H1 (cell line): ENCODE measurements at regions not wholly inside any gene's neighbourhood (a gene's known extent, or its start where the extent isn't known, plus 50 kb on each side); places are given as distances from the start of the nearest gene placed in this dataset.

Source experiments
- CTCF ChIA-PET: fragments of 300-600 bp; sonication (Branson Sonifier 250); formaldehyde crosslinking; loops from one replicate; lab custom pipeline; 2021; ENCODE audit not compliant: partially characterized antibody; lab: Charles Lee
- POLR2A ChIA-PET: fragments of 300-600 bp; sonication (Branson Sonifier 250); formaldehyde crosslinking; loops from one replicate; lab custom pipeline; 2021; ENCODE audit warnings: inconsistent platforms; ENCODE audit not compliant: partially characterized antibody; lab: Charles Lee
- DNase-seq, 2 experiments: peaks; one replicate each; pipeline versions ENCODE4 v3.0.0 to v3.0.0-alpha.2; 2010 to 2022; ENCODE audit warnings: low spot score in 2 of 2, low read depth in 1 of 2, mixed read lengths in 1 of 2
- FAIRE-seq: peaks from 2 replicates; lab custom pipeline; 2011; peaks lifted over from hg19 to GRCh38; lab: Jason Lieb, UNC
- H2AFZ ChIP-seq: 2 replicates; pipeline ENCODE4 v1.8.1; 2012; ENCODE audit warnings: low read length, inconsistent platforms
- H2AK5ac ChIP-seq: 2 replicates; pipeline ENCODE4 v1.6.1; 2013; ENCODE audit warnings: low read depth, low read length
- H2BK120ac ChIP-seq: replicated peaks from 2 replicates; pipeline ENCODE3; 2013; ENCODE audit warnings: low read depth, low read length, inconsistent platforms
- H2BK12ac ChIP-seq: 2 replicates; pipeline ENCODE4 v1.6.1; 2013; ENCODE audit warnings: low read depth, low read length
- H2BK15ac ChIP-seq: 2 replicates; pipeline ENCODE4 v1.6.1; 2013; ENCODE audit warnings: low read length
- H2BK20ac ChIP-seq: 2 replicates; pipeline ENCODE4 v1.6.1; 2013; ENCODE audit warnings: low read length
- H2BK5ac ChIP-seq: 2 replicates; pipeline ENCODE4 v1.6.1; 2013; ENCODE audit warnings: low read depth, low read length
- H3K14ac ChIP-seq: 2 replicates; pipeline ENCODE4 v1.6.1; 2013; ENCODE audit warnings: inconsistent platforms; ENCODE audit not compliant: insufficient read length
- H3K18ac ChIP-seq: 2 replicates; pipeline ENCODE4 v1.6.1; 2013; ENCODE audit warnings: low read length; ENCODE audit errors: extremely low read depth
- H3K23ac ChIP-seq: 2 replicates; pipeline ENCODE4 v1.6.1; 2013; ENCODE audit warnings: inconsistent platforms; ENCODE audit not compliant: insufficient read length
- H3K23me2 ChIP-seq: 2 replicates; pipeline ENCODE4 v1.6.1; 2013; ENCODE audit warnings: low read depth, low read length
- H3K27ac ChIP-seq: 2 replicates; pipeline ENCODE4 v1.6.1; 2011; ENCODE audit warnings: low read depth, low read length, inconsistent platforms
- H3K27me3 ChIP-seq, 4 experiments: replicated peaks in 1 of 4; 1 replicate in 1 of 4; 2 replicates in 3 of 4; pipeline versions ENCODE4 v1.6.1 to v1.8.1; 2011 to 2013; ENCODE audit warnings: low read length in 3 of 4, mild to moderate bottlenecking in 3 of 4, inconsistent platforms in 2 of 4, mixed read lengths in 2 of 4, moderate library complexity in 1 of 4; ENCODE audit not compliant: control insufficient read depth in 3 of 4, insufficient read depth in 3 of 4; ENCODE audit errors: extremely low read depth in 1 of 4
- H3K36me3 ChIP-seq, 4 experiments: 2 replicates each; pipeline versions ENCODE4 v1.6.1 to v1.8.1; 2011 to 2013; ENCODE audit warnings: mild to moderate bottlenecking in 4 of 4, low read length in 3 of 4, moderate library complexity in 2 of 4, control low read depth in 1 of 4, inconsistent platforms in 1 of 4; ENCODE audit not compliant: insufficient read depth in 4 of 4, control insufficient read depth in 2 of 4
- H3K4ac ChIP-seq: replicated peaks from 2 replicates; pipeline ENCODE3; 2013; ENCODE audit warnings: low read length, low read depth, mixed read lengths, inconsistent platforms; ENCODE audit not compliant: insufficient read length
- H3K4me1 ChIP-seq, 4 experiments: replicated peaks in 1 of 4; 1 replicate in 1 of 4; 2 replicates in 3 of 4; pipeline versions ENCODE4 v1.6.1 to v1.8.1; 2011 to 2013; ENCODE audit warnings: low read length in 3 of 4, inconsistent platforms in 2 of 4, mixed read lengths in 1 of 4; ENCODE audit not compliant: insufficient read depth in 4 of 4, control insufficient read depth in 3 of 4
- H3K4me2 ChIP-seq, 2 experiments: 2 replicates each; pipeline versions ENCODE4 v1.6.1 to v1.8.1; 2011 to 2013; ENCODE audit warnings: low read depth in 2 of 2, low read length in 2 of 2, control low read depth in 1 of 2, inconsistent platforms in 1 of 2, mild to moderate bottlenecking in 1 of 2; ENCODE audit not compliant: insufficient read depth in 1 of 2
- H3K4me3 ChIP-seq, 4 experiments: fragments of 200-600, 300-600 bp in 1 of 4; sonication (generic), shearing (Covaris generic), sonication (Bioruptor Twin) in 1 of 4; 2 replicates each; pipeline versions ENCODE4 v1.5.1 to v1.8.1; 2011 to 2016; ENCODE audit warnings: low read length in 4 of 4, low read depth in 3 of 4, control low read depth in 2 of 4, inconsistent platforms in 2 of 4, mild to moderate bottlenecking in 2 of 4, mixed read lengths in 1 of 4, moderate library complexity in 1 of 4; ENCODE audit not compliant: insufficient read depth in 2 of 4; ENCODE audit errors: extremely low read depth in 1 of 4
- H3K56ac ChIP-seq: replicated peaks from 2 replicates; pipeline ENCODE3; 2013; ENCODE audit warnings: low read depth, mild to moderate bottlenecking, mixed read lengths, low read length, inconsistent platforms; ENCODE audit not compliant: insufficient read length
- H3K79me1 ChIP-seq: 2 replicates; pipeline ENCODE4 v1.6.1; 2013; ENCODE audit warnings: low read depth, low read length, control low read depth
- H3K79me2 ChIP-seq, 2 experiments: 2 replicates each; pipeline versions ENCODE4 v1.6.1 to v1.8.1; 2012 to 2013; ENCODE audit warnings: low read length in 2 of 2, mild to moderate bottlenecking in 2 of 2, inconsistent platforms in 1 of 2; ENCODE audit not compliant: insufficient read depth in 2 of 2, control insufficient read depth in 1 of 2
- H3K9ac ChIP-seq, 4 experiments: replicated peaks in 1 of 4; 1 replicate in 1 of 4; 2 replicates in 3 of 4; pipeline versions ENCODE4 v1.6.1 to v1.8.1; 2011 to 2013; ENCODE audit warnings: low read depth in 3 of 4, low read length in 3 of 4, control low read depth in 2 of 4, mild to moderate bottlenecking in 2 of 4, moderate library complexity in 2 of 4, inconsistent platforms in 1 of 4; ENCODE audit errors: extremely low read depth in 1 of 4
- H3K9me3 ChIP-seq, 2 experiments: 2 replicates each; pipeline versions ENCODE4 v1.6.1 to v1.8.1; 2012 to 2013; ENCODE audit warnings: mild to moderate bottlenecking in 2 of 2, moderate library complexity in 2 of 2, control low read depth in 1 of 2, inconsistent platforms in 1 of 2, low read depth in 1 of 2, low read length in 1 of 2, mixed read lengths in 1 of 2; ENCODE audit not compliant: insufficient read depth in 2 of 2
- H4K20me1 ChIP-seq, 2 experiments: replicated peaks in 1 of 2; 2 replicates each; pipeline versions ENCODE3 to v1.8.1; 2011 to 2013; ENCODE audit warnings: inconsistent platforms in 2 of 2, low read length in 2 of 2, mild to moderate bottlenecking in 1 of 2; ENCODE audit not compliant: insufficient read depth in 2 of 2, control insufficient read depth in 1 of 2
- H4K5ac ChIP-seq: 2 replicates; pipeline ENCODE4 v1.6.1; 2013; ENCODE audit warnings: low read length, low read depth, mixed read lengths, inconsistent platforms; ENCODE audit not compliant: insufficient read length
- H4K8ac ChIP-seq: 2 replicates; pipeline ENCODE4 v1.8.0; 2013; ENCODE audit warnings: mild to moderate bottlenecking, moderate library complexity, low read length, inconsistent platforms; ENCODE audit not compliant: insufficient read depth; ENCODE audit errors: extremely low read depth
- H4K91ac ChIP-seq: replicated peaks from 2 replicates; pipeline ENCODE3; 2013; ENCODE audit warnings: low read length, mixed read lengths, inconsistent platforms; ENCODE audit not compliant: insufficient read length
- ASH2L ChIP-seq: fragments of 200-600, 300-600 bp; sonication (generic); IDR thresholded peaks from one replicate; pipeline ENCODE4 v1.7.1; 2017; ENCODE audit warnings: low read length
- BRCA1 ChIP-seq: IDR thresholded peaks from 2 replicates; pipeline ENCODE4 v1.6.1; 2012; ENCODE audit warnings: low read depth, low read length, improper control_type of control experiment
- CREB1 ChIP-seq: IDR thresholded peaks from 2 replicates; pipeline ENCODE4 v1.6.1; 2012; ENCODE audit warnings: inconsistent platforms
- EP300 ChIP-seq, 2 experiments: IDR thresholded peaks; 1 replicate in 1 of 2; 2 replicates in 1 of 2; pipeline ENCODE4 v1.6.1; 2011 to 2012; ENCODE audit warnings: low read depth in 2 of 2, low read length in 2 of 2, mild to moderate bottlenecking in 2 of 2, borderline replicate concordance in 1 of 2, inconsistent platforms in 1 of 2, moderate library complexity in 1 of 2
- JUND ChIP-seq: IDR thresholded peaks from 2 replicates; pipeline ENCODE4 v1.6.1; 2011; ENCODE audit warnings: mild to moderate bottlenecking, improper control_type of control experiment, low read length
- NANOG ChIP-seq: IDR thresholded peaks from 2 replicates; pipeline ENCODE4 v1.6.1; 2011; ENCODE audit warnings: low read length, low read depth, mild to moderate bottlenecking, inconsistent platforms; ENCODE audit not compliant: insufficient read depth, poor library complexity, severe bottlenecking
- NRF1 ChIP-seq: IDR thresholded peaks from 2 replicates; pipeline ENCODE4 v1.6.1; 2011; ENCODE audit warnings: mild to moderate bottlenecking, low read depth, low read length, improper control_type of control experiment
- SAP30 ChIP-seq: fragments of 300-600 bp; sonication (generic); IDR thresholded peaks from 2 replicates; pipeline ENCODE4 v1.7.1; 2012; ENCODE audit warnings: low read length, moderate library complexity, mild to moderate bottlenecking, inconsistent platforms; ENCODE audit not compliant: insufficient read depth, insufficient replicate concordance
- SIN3A ChIP-seq, 2 experiments: IDR thresholded peaks in 1 of 2; conservative IDR thresholded peaks in 1 of 2; 2 replicates each; pipeline ENCODE4 v1.6.1; 2011 to 2012; ENCODE audit warnings: low read length in 2 of 2, improper control_type of control experiment in 1 of 2, low read depth in 1 of 2, mild to moderate bottlenecking in 1 of 2
- TCF12 ChIP-seq: IDR thresholded peaks from 2 replicates; pipeline ENCODE4 v1.6.1; 2011; ENCODE audit warnings: low read depth, mild to moderate bottlenecking, low read length
- WGBS, 2 experiments: shearing (Covaris generic) in 1 of 2; methylation state at CpG; one replicate each; pipeline versions ENCODE4 v1.1.6 to v1.1.7; 2013 to 2015; ENCODE audit warnings: low lambda C conversion rate in 2 of 2, mixed read lengths in 2 of 2, inconsistent platforms in 1 of 2, low coverage in 1 of 2, missing lambda C conversion rate in 1 of 2; ENCODE audit not compliant: insufficient replicate concordance in 2 of 2, insufficient coverage in 1 of 2, insufficient read length in 1 of 2; ENCODE audit errors: extremely low coverage in 1 of 2, missing lambda C conversion rate in 1 of 2; 5-methylcytosine and 5-hydroxymethylcytosine counted together
- TF ChIP-seq, protein P1 (sequence below): IDR thresholded peaks from 2 replicates; pipeline ENCODE4 v1.6.1; 2012; ENCODE audit warnings: low read length, inconsistent platforms

DNA sequence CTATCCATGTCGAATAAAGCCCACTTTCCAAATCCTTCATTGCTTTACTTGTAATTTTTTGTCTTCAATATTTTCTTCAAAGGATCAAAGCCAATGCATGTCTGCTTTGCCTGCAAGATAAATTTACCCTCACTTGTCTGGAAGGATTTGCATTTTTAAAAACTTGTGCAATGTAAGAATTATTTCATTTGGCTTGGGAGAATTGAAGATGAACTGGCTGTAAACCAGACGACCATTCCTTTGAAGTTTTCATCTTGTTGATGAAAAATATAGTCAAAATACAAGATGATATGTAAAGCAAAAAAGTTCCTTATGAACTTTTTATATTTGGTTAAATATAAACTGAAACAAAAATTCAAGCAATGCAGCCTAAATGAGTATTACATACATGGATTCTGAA, 225.0 kb downstream of the SLITRK1 start:
- H3K27me3 ChIP-seq = no peaks in the 10 kb centered on the region
- H2BK15ac ChIP-seq = no peak overlapping the region
- no peaks in the 10 kb centered on the region for H3K23me2 ChIP-seq
- no peak overlapping the region for H4K91ac ChIP-seq
- DNase-seq (no peak), FAIRE-seq (no peak)
- WGBS, 2 experiments = 95% methylated on average over 2 of the region's 2 CpGs; no CpG with 5 or more reads in 1 of the 2 experiments
- no peak overlapping the region for H3K14ac ChIP-seq
- no peaks in the 10 kb centered on the region for H3K79me1 ChIP-seq
- H3K79me2 ChIP-seq = no peaks in the 10 kb centered on the region
- H3K56ac ChIP-seq = no peak overlapping the region
- H3K18ac ChIP-seq = no peak overlapping the region
- no peaks in the 10 kb centered on the region for H3K4me1 ChIP-seq
- no peak overlapping the region for H4K5ac ChIP-seq
- no peaks in the 10 kb centered on the region for H3K36me3 ChIP-seq
- H2BK5ac ChIP-seq = no peak overlapping the region
- no peak overlapping the region for H3K4ac ChIP-seq
- no peak overlapping the region for H3K23ac ChIP-seq
- CTCF ChIA-PET = no interaction called here
- H2AK5ac ChIP-seq = no peak overlapping the region
- H3K27ac ChIP-seq = no peak overlapping the region
- no peak overlapping the region for H2AFZ ChIP-seq
- H3K4me3 ChIP-seq = no peak overlapping the region
- no peak overlapping the region for H3K4me2 ChIP-seq
- H2BK20ac ChIP-seq = no peak overlapping the region
- H2BK12ac ChIP-seq = no peak overlapping the region
- H4K20me1 ChIP-seq = no peaks in the 10 kb centered on the region
- H3K9me3 ChIP-seq = no peaks in the 10 kb centered on the region
- TF ChIP-seq, protein P1, sequence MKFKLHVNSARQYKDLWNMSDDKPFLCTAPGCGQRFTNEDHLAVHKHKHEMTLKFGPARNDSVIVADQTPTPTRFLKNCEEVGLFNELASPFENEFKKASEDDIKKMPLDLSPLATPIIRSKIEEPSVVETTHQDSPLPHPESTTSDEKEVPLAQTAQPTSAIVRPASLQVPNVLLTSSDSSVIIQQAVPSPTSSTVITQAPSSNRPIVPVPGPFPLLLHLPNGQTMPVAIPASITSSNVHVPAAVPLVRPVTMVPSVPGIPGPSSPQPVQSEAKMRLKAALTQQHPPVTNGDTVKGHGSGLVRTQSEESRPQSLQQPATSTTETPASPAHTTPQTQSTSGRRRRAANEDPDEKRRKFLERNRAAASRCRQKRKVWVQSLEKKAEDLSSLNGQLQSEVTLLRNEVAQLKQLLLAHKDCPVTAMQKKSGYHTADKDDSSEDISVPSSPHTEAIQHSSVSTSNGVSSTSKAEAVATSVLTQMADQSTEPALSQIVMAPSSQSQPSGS = no peak
- no peak for TF ChIP-seq TCF12
- no peak for TF ChIP-seq CREB1
- TF ChIP-seq SIN3A (conservative IDR thresholded peaks at IDR 0.05 in 1 of 2, IDR thresholded peaks at IDR 0.05 in 1 of 2; ENCODE audit: low read depth in 1 of 2, low read length in 2 of 2) = no peak
- no peak for TF ChIP-seq EP300 (IDR thresholded peaks at IDR 0.05; ENCODE audit: borderline replicate concordance in 1 of 2, low read depth in 2 of 2, low read length in 2 of 2)
- no peak for TF ChIP-seq JUND
- no peak for TF ChIP-seq ASH2L
- no peak for TF ChIP-seq SAP30
- no peak for TF ChIP-seq NANOG
- no peak for TF ChIP-seq BRCA1
- no peak for TF ChIP-seq NRF1
- no peak overlapping the region for H2BK120ac ChIP-seq
- H3K9ac ChIP-seq = no peak overlapping the region
- POLR2A ChIA-PET = no interaction called here
- H4K8ac ChIP-seq = no peak overlapping the region
